ENCODE measurements at regions not wholly inside any gene's neighbourhood (a gene's known extent, or its start where the extent isn't known, plus 50 kb on each side); places are given as distances from the start of the nearest gene placed in this dataset.

- Histone ChIP-seq H3K9me3 (ENCODE audit: control insufficient read depth, low read length) (no peaks in the 10 kb centered on the region), H3K4me3 (ENCODE audit: extremely low read depth, insufficient read depth, low read length, poor library complexity, severe bottlenecking) (no peak overlapping the region), H3K27ac (ENCODE audit: low read depth, low read length, severe bottlenecking) (no peak overlapping the region), H3K4me1 (ENCODE audit: control insufficient read depth, insufficient read depth, low read length, poor library complexity, severe bottlenecking) (no peaks in the 10 kb centered on the region), H3K36me3 (ENCODE audit: control insufficient read depth, insufficient read depth, low read length) (no peaks in the 10 kb centered on the region)
Measured at GRCh38 chr5:61637566-61637965, 305.5 kb downstream of the ZSWIM6 start.

- Histone ChIP-seq H3K9me3 (ENCODE audit: control insufficient read depth, low read length) (no peaks in the 10 kb centered on the region), H3K4me3 (ENCODE audit: extremely low read depth, insufficient read depth, low read length, poor library complexity, severe bottlenecking) (no peak overlapping the region), H3K36me3 (ENCODE audit: control insufficient read depth, insufficient read depth, low read length) (no peaks in the 10 kb centered on the region), H3K4me1 (ENCODE audit: control insufficient read depth, insufficient read depth, low read length, poor library complexity, severe bottlenecking) (no peaks in the 10 kb centered on the region), H3K27ac (ENCODE audit: low read depth, low read length, severe bottlenecking) (no peak overlapping the region)
- WGBS, 2 experiments (ENCODE audit: insufficient coverage in 2 of 2) = 91 to 95% methylated on average over 5 of the region's 5 CpGs
Measured at GRCh38 chr5:61638476-61638875, 306.4 kb downstream of the ZSWIM6 start.

- H3K36me3 ChIP-seq (ENCODE audit: control insufficient read depth, insufficient read depth, low read length) = no peaks in the 10 kb centered on the region
- WGBS, 2 experiments (ENCODE audit: insufficient coverage in 2 of 2) = 86 to 97% methylated on average over 3 to 6 of the region's 7 CpGs
- no peak overlapping the region for H3K27ac ChIP-seq (ENCODE audit: low read depth, low read length, severe bottlenecking)
- H3K9me3 ChIP-seq (ENCODE audit: control insufficient read depth, low read length) = no peaks in the 10 kb centered on the region
- H3K4me1 ChIP-seq (ENCODE audit: control insufficient read depth, insufficient read depth, low read length, poor library complexity, severe bottlenecking) = no peaks in the 10 kb centered on the region
- H3K4me3 ChIP-seq (ENCODE audit: extremely low read depth, insufficient read depth, low read length, poor library complexity, severe bottlenecking) = no peak overlapping the region
Measured at GRCh38 chr5:61640179-61641021, 308.3 kb downstream of the ZSWIM6 start.

- 81 to 87% methylated on average over 4 to 7 of the region's 7 CpGs for WGBS, 2 experiments (ENCODE audit: insufficient coverage in 2 of 2)
- Histone ChIP-seq H3K36me3 (ENCODE audit: control insufficient read depth, insufficient read depth, low read length) (no peaks in the 10 kb centered on the region), H3K4me1 (ENCODE audit: control insufficient read depth, insufficient read depth, low read length, poor library complexity, severe bottlenecking) (no peaks in the 10 kb centered on the region)
Measured at GRCh38 chr5:61641748-61642565, 309.9 kb downstream of the ZSWIM6 start.

GRCh38 chr5:61647672-61648071 is 315.6 kb downstream of the ZSWIM6 start:
- H3K27ac ChIP-seq (ENCODE audit: low read depth, low read length, severe bottlenecking) = no peak overlapping the region
- H3K9me3 ChIP-seq (ENCODE audit: control insufficient read depth, low read length) = no peaks in the 10 kb centered on the region
- no peak overlapping the region for H3K4me3 ChIP-seq (ENCODE audit: extremely low read depth, insufficient read depth, low read length, poor library complexity, severe bottlenecking)
- no peaks in the 10 kb centered on the region for H3K4me1 ChIP-seq (ENCODE audit: control insufficient read depth, insufficient read depth, low read length, poor library complexity, severe bottlenecking)
- H3K36me3 ChIP-seq (ENCODE audit: control insufficient read depth, insufficient read depth, low read length) = no peaks in the 10 kb centered on the region
- WGBS, 2 experiments (ENCODE audit: insufficient coverage in 2 of 2) = 85 to 90% methylated on average over 2 of the region's 6 CpGs

More at GRCh38 chr5:61641748-61642565, 309.9 kb downstream of the ZSWIM6 start:
- no peaks in the 10 kb centered on the region for H3K9me3 ChIP-seq (ENCODE audit: control insufficient read depth, low read length)
- H3K27ac ChIP-seq (ENCODE audit: low read depth, low read length, severe bottlenecking) = no peak overlapping the region
- no peak overlapping the region for H3K4me3 ChIP-seq (ENCODE audit: extremely low read depth, insufficient read depth, low read length, poor library complexity, severe bottlenecking)

GRCh38 chr5:61649231-61649630 is 317.2 kb downstream of the ZSWIM6 start:
- Histone ChIP-seq H3K4me1 (ENCODE audit: control insufficient read depth, insufficient read depth, low read length, poor library complexity, severe bottlenecking) (no peaks in the 10 kb centered on the region), H3K27ac (ENCODE audit: low read depth, low read length, severe bottlenecking) (no peak overlapping the region), H3K36me3 (ENCODE audit: control insufficient read depth, insufficient read depth, low read length) (no peaks in the 10 kb centered on the region), H3K4me3 (ENCODE audit: extremely low read depth, insufficient read depth, low read length, poor library complexity, severe bottlenecking) (no peak overlapping the region), H3K9me3 (ENCODE audit: control insufficient read depth, low read length) (no peaks in the 10 kb centered on the region)
- 80 to 83% methylated on average over 3 of the region's 4 CpGs for WGBS, 2 experiments (ENCODE audit: insufficient coverage in 2 of 2)

- Histone ChIP-seq H3K4me3 (ENCODE audit: extremely low read depth, insufficient read depth, low read length, poor library complexity, severe bottlenecking) (no peak overlapping the region), H3K27ac (ENCODE audit: low read depth, low read length, severe bottlenecking) (no peak overlapping the region), H3K36me3 (ENCODE audit: control insufficient read depth, insufficient read depth, low read length) (no peaks in the 10 kb centered on the region), H3K4me1 (ENCODE audit: control insufficient read depth, insufficient read depth, low read length, poor library complexity, severe bottlenecking) (no peaks in the 10 kb centered on the region), H3K9me3 (ENCODE audit: control insufficient read depth, low read length) (no peaks in the 10 kb centered on the region)
- 93 to 96% methylated on average over 3 to 4 of the region's 5 CpGs for WGBS, 2 experiments (ENCODE audit: insufficient coverage in 2 of 2)
Measured at GRCh38 chr5:61649971-61650370, 317.9 kb downstream of the ZSWIM6 start.

GRCh38 chr5:61650661-61651060 is 318.6 kb downstream of the ZSWIM6 start:
- H3K9me3 ChIP-seq (ENCODE audit: control insufficient read depth, low read length) = no peaks in the 10 kb centered on the region
- H3K4me3 ChIP-seq (ENCODE audit: extremely low read depth, insufficient read depth, low read length, poor library complexity, severe bottlenecking) = no peak overlapping the region
- WGBS, 2 experiments (ENCODE audit: insufficient coverage in 2 of 2) = 93% methylated on average over 2 of the region's 2 CpGs; no CpG with 5 or more reads in 1 of the 2 experiments
- no peaks in the 10 kb centered on the region for H3K36me3 ChIP-seq (ENCODE audit: control insufficient read depth, insufficient read depth, low read length)
- H3K4me1 ChIP-seq (ENCODE audit: control insufficient read depth, insufficient read depth, low read length, poor library complexity, severe bottlenecking) = no peaks in the 10 kb centered on the region
- H3K27ac ChIP-seq (ENCODE audit: low read depth, low read length, severe bottlenecking) = no peak overlapping the region

- Histone ChIP-seq H3K4me3 (ENCODE audit: extremely low read depth, insufficient read depth, low read length, poor library complexity, severe bottlenecking) (no peak overlapping the region), H3K4me1 (ENCODE audit: control insufficient read depth, insufficient read depth, low read length, poor library complexity, severe bottlenecking) (no peaks in the 10 kb centered on the region), H3K9me3 (ENCODE audit: control insufficient read depth, low read length) (no peaks in the 10 kb centered on the region), H3K27ac (ENCODE audit: low read depth, low read length, severe bottlenecking) (no peak overlapping the region), H3K36me3 (ENCODE audit: control insufficient read depth, insufficient read depth, low read length) (no peaks in the 10 kb centered on the region)
- WGBS, 2 experiments (ENCODE audit: insufficient coverage in 2 of 2) = 67% methylated on average over 1 of the region's 2 CpGs; no CpG with 5 or more reads in 1 of the 2 experiments
Measured at GRCh38 chr5:61651195-61651594, 319.1 kb downstream of the ZSWIM6 start.

GRCh38 chr5:61652916-61653315 is 320.9 kb downstream of the ZSWIM6 start:
- Histone ChIP-seq H3K4me1 (ENCODE audit: control insufficient read depth, insufficient read depth, low read length, poor library complexity, severe bottlenecking) (no peaks in the 10 kb centered on the region), H3K36me3 (ENCODE audit: control insufficient read depth, insufficient read depth, low read length) (no peaks in the 10 kb centered on the region), H3K27ac (ENCODE audit: low read depth, low read length, severe bottlenecking) (no peak overlapping the region), H3K4me3 (ENCODE audit: extremely low read depth, insufficient read depth, low read length, poor library complexity, severe bottlenecking) (no peak overlapping the region), H3K9me3 (ENCODE audit: control insufficient read depth, low read length) (no peaks in the 10 kb centered on the region)

Measured in mesodermal cell (in vitro differentiated cells).